ENCODE measurements at regions not wholly inside any gene's neighbourhood (a gene's known extent, or its start where the extent isn't known, plus 50 kb on each side); places are given as distances from the start of the nearest gene placed in this dataset.

DNA sequence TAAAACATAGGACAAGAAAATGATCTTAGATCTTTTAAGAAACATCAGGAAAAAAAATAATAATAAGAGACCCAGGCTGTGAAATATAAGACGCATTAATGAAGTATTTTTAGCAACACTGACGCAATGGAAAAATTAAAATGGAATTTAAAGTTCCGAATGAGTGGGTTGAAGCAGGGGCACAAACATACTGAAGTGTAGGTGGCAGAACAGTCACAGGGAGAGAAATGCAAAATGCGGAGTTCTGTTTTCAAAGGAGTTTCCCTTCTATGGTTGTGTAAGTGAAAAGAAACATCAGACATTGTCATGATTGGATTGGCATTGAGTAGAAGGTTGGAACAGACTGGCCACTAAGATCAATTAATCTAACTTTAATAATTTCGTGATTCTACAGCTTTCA is 159.8 kb downstream of the CYSLTR2 start:
- TF ChIP-seq, protein P1, sequence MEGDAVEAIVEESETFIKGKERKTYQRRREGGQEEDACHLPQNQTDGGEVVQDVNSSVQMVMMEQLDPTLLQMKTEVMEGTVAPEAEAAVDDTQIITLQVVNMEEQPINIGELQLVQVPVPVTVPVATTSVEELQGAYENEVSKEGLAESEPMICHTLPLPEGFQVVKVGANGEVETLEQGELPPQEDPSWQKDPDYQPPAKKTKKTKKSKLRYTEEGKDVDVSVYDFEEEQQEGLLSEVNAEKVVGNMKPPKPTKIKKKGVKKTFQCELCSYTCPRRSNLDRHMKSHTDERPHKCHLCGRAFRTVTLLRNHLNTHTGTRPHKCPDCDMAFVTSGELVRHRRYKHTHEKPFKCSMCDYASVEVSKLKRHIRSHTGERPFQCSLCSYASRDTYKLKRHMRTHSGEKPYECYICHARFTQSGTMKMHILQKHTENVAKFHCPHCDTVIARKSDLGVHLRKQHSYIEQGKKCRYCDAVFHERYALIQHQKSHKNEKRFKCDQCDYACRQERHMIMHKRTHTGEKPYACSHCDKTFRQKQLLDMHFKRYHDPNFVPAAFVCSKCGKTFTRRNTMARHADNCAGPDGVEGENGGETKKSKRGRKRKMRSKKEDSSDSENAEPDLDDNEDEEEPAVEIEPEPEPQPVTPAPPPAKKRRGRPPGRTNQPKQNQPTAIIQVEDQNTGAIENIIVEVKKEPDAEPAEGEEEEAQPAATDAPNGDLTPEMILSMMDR (conservative IDR thresholded peaks at IDR 0.05; ENCODE audit: low read depth in 2 of 2): no peak
- TF ChIP-seq POLR2AphosphoS5 (IDR thresholded peaks at IDR 0.05; ENCODE audit: low read depth) (no peak), EZH2phosphoT487 (IDR thresholded peaks at IDR 0.05; ENCODE audit: unreplicated experiment) (no peak), EZH2 (IDR thresholded peaks at IDR 0.05; ENCODE audit: low read depth, unreplicated experiment) (no peak), CREB1 (CRISPR knock-in tag; IDR thresholded peaks at IDR 0.05; ENCODE audit: low read depth) (no peak), JUNB (IDR thresholded peaks at IDR 0.05; ENCODE audit: unreplicated experiment) (no peak), NANOG (IDR thresholded peaks at IDR 0.05; ENCODE audit: borderline replicate concordance) (no peak)
- TF ChIP-seq, protein P2, sequence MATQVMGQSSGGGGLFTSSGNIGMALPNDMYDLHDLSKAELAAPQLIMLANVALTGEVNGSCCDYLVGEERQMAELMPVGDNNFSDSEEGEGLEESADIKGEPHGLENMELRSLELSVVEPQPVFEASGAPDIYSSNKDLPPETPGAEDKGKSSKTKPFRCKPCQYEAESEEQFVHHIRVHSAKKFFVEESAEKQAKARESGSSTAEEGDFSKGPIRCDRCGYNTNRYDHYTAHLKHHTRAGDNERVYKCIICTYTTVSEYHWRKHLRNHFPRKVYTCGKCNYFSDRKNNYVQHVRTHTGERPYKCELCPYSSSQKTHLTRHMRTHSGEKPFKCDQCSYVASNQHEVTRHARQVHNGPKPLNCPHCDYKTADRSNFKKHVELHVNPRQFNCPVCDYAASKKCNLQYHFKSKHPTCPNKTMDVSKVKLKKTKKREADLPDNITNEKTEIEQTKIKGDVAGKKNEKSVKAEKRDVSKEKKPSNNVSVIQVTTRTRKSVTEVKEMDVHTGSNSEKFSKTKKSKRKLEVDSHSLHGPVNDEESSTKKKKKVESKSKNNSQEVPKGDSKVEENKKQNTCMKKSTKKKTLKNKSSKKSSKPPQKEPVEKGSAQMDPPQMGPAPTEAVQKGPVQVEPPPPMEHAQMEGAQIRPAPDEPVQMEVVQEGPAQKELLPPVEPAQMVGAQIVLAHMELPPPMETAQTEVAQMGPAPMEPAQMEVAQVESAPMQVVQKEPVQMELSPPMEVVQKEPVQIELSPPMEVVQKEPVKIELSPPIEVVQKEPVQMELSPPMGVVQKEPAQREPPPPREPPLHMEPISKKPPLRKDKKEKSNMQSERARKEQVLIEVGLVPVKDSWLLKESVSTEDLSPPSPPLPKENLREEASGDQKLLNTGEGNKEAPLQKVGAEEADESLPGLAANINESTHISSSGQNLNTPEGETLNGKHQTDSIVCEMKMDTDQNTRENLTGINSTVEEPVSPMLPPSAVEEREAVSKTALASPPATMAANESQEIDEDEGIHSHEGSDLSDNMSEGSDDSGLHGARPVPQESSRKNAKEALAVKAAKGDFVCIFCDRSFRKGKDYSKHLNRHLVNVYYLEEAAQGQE (IDR thresholded peaks at IDR 0.05; ENCODE audit: unreplicated experiment): no peak
